SU-DHL-6 (cell line): ENCODE measurements at regions not wholly inside any gene's neighbourhood (a gene's known extent, or its start where the extent isn't known, plus 50 kb on each side); places are given as distances from the start of the nearest gene placed in this dataset.

Experiments used
- EZH2phosphoT487 ChIP-seq: fragments of 200-600 bp; sonication (generic), shearing (Covaris generic); conservative IDR thresholded peaks from 2 replicates; pipeline ENCODE4 v1.6.1; 2018; ENCODE audit warnings: mild to moderate bottlenecking, antibody characterized with exemption, low read length, moderate library complexity, mixed read lengths
- TF ChIP-seq, protein P1 (sequence below): fragments of 200-600 bp; sonication (generic); IDR thresholded peaks from one replicate; pipeline ENCODE4 v1.5.1; 2017; ENCODE audit warnings: antibody characterized with exemption, mild to moderate bottlenecking, low read length, moderate library complexity; ENCODE audit not compliant: insufficient read depth, poor library complexity, severe bottlenecking

- TF ChIP-seq, protein P1, sequence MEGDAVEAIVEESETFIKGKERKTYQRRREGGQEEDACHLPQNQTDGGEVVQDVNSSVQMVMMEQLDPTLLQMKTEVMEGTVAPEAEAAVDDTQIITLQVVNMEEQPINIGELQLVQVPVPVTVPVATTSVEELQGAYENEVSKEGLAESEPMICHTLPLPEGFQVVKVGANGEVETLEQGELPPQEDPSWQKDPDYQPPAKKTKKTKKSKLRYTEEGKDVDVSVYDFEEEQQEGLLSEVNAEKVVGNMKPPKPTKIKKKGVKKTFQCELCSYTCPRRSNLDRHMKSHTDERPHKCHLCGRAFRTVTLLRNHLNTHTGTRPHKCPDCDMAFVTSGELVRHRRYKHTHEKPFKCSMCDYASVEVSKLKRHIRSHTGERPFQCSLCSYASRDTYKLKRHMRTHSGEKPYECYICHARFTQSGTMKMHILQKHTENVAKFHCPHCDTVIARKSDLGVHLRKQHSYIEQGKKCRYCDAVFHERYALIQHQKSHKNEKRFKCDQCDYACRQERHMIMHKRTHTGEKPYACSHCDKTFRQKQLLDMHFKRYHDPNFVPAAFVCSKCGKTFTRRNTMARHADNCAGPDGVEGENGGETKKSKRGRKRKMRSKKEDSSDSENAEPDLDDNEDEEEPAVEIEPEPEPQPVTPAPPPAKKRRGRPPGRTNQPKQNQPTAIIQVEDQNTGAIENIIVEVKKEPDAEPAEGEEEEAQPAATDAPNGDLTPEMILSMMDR, result no peak
- TF ChIP-seq EZH2phosphoT487, result no peak
Observed at GRCh38 chr6:86707545-86708120, 229.7 kb upstream of the HTR1E start.
